M059J (cell line): ENCODE measurements at regions not wholly inside any gene's neighbourhood (a gene's known extent, or its start where the extent isn't known, plus 50 kb on each side); places are given as distances from the start of the nearest gene placed in this dataset.
A peak's percentile ranks its signal among the peaks of the same experiment; 100 is the strongest.

ENCODE experiments used
- DNase-seq: peaks from one replicate; pipeline ENCODE4 v3.0.0-alpha.2; 2012; ENCODE audit warnings: low read depth

DNA sequence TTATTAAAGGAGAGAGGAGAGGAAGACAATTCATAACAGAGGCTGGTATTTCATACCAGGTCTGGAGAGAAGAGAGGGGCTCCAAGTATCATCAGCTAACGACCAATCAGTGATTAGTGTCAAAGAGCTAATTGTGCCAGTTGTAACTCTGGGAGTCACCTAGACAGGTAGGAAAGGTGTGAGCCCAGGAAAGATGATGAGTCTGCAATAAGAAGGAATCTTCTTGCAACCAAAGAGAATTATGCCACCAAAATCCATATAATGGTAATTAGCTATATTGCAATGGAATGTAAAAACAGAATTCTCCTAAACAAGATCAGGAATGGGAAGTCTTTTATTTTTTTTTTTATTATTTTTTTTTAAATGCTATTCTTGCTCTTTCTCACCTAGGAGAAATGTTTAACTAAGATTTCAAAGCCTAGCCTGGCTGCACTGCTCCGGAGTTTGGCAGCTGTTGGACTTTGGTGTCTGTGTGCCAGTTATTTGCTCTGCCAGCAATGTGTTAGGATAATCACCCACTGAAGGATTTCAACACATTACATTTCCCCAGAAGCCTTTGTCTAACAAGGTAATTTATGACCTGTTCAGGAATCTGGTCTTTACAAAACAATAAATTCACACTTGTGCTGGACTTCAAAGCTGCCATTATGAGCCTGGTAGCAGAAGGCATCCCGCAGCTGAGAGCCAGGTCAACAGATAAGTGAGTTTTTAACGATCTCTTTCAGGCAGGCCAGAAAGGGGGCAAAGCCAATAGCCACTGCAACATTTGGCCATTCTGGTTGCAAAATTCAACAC is 89.4 kb downstream of the FOXB1 start:
- no peak for DNase-seq

DNA sequence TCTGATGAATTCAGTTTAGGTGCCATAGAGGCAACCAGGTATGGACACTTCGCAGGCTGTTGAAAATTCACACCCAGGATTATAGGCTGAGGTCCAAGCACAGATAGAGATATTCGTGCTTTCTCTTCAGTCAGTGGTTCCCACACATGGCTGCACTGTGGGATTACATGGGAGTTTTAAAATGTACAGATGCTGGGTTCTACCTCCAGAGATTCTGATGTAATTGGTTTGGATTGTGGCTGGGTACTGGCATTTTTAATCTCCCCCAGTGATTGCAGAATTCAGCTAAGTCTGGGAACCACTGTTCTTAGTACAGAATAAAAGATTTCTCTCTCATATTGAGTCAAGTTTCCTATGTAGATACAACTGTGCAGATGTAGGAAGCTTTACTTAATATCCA is 91.6 kb downstream of the FOXB1 start:
- peak; percentile 26 for DNase-seq

DNA sequence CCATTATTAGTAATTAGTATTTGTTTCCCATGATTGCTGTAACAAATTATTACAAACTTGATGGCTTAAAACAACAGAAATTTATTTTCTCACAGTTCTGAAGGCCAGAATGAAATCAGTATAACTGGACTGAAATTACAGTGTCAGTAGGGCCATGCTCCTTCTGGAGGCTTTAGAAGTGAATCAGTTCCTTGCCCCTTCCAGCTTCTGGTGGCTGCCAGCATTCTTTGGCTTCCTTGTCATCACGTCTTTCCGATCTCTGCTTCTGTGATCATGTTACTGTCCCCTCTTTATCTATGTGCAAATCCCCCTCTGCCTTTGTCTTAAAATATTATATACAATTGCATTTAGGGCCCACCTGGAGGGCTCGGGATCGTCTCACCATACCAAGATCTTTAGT is 92.0 kb downstream of the FOXB1 start:
- peak; percentile 69 for DNase-seq

DNA sequence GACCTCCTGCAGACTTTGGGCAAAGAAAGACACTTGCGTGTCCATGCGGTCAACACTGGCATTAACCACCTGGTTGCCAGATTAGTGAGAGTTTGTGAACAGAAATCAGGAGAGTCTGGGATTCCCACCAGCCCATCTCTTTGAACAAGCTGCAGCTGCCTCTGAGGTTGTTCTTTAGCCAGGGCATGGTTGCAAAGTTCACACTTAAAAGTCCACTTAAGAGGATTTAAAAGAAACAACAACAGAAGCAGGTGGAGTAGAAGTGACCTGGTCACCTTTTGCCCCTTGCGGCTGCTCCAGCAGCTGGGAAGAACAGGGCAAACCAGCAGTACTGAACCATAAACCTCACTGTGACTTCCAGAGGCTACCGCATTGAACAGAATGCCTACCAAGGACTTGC is 97.3 kb downstream of the FOXB1 start:
- DNase-seq, result no peak

DNA sequence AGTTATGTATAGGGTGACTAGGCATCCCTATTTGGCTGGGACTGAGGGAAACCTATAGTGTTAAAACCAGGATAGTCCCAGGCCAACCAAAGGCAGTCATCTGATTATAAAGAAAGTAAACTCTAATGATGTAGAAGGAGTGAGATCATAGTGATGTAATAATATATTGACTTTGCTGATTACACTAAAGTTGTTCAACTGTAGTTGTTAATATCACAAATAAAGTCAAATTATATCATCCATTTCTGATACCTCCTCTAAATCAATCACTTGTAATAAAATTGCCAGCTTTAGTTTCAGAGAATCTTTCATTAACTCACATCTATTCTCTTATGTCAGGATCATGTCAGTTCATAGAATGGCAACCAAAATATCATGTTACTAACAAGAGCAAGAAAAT is 98.6 kb downstream of the FOXB1 start:
- no peak for DNase-seq

DNA sequence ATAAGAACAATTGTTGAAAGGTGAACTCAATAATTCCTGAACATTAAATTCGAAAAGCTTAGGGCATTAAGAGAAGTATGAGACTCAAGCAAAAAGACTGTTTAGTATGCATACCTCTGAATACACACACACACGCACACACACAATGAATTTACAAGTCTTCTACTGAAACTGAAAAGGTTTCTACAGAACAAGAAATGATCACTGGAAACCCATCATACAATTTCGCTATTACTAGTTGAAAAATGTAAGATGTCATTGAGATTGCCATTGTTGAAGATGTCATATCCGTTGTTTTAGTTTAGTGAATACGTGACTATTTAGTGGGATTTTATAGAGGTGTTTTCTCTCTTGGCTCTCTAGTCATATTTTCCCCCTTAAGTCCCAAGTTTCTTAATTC is 106.8 kb downstream of the FOXB1 start:
- DNase-seq, result no peak

DNA sequence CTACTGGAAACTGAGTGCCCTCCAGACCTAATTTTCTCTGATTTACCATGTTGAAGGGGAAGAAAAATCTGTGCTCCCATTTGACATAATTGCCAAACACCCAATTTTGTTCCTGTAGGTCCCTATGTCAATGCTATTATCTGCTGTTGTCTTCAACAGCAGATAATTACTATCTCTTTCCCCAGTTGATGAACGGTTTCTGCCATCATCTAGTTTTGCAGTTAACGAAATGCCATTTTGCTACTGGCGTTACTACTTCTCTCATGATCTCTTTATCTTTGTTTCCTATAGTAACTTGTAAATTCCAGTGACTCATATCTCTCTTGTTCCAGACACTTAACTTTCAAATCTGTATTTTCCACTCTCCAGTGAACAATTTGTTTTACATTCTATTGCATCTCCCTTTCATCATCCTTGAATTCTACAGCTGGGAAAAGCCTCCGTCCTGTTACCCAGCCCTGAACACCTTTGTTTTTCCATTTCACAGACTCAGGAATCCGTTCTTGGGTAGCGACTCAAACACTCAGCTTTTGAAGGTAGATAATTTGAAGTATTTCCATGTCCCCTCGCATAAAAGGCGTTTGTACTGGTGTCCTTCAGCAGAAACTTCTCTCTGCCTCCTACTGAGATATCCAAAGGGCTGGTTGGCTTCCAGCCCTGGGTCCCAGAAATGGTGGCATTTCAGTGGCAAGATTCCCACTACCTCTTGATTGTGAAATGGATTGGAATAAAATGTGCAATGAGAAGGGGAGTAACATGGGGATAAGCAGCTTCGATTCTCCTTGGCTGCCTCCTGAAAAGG is 111.7 kb downstream of the FOXB1 start:
- peak; percentile 55 for DNase-seq

DNA sequence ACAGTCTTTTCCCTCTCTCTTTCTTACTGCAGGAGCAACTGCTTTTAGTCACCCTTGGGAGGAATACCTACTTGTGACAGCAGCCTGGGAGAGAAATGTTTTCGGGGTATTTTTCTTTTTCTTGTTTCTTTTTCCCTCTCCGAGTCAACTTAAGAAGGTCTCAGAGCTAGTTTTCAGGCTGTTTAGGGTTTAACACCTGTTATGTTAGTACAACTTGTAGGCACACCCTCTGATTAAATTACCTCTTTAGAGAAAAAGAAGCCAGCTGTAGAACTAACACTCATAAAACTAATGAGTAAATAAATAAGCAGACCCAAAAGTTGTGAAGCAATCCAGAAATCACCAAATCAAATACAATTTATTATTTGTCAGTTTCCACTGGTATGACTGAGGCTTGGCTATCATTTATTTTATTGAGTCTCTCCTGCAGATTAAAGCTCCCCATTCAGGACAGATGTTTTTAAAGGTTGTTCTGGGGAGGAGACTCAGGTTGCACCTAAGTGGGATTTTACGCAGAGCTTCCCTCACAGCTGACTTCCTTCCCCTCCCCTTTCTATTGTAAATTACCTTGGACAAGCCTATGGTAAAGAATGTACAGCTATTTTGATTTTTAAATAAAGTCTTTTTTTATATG is 112.5 kb downstream of the FOXB1 start:
- no peak for DNase-seq

DNA sequence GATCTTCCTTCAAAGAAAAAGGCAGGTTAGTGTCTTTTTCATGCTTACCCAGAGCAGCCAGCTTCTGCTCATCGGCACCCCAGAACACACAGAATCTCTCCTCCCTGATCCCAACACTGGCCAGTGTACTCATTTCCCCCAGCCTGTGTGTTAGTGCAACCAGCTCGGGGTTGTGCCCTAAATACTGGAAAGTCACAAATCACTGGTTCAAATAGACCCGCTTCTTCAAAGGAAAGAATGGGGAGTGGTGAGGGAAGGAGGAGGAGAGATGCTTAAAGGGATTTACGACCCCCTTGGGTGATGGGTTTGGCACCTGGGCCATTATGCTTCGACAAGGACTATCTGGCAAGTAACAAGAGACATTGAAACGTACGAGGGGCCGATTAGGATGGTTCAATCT is 114.0 kb downstream of the FOXB1 start:
- DNase-seq, result no peak

DNA sequence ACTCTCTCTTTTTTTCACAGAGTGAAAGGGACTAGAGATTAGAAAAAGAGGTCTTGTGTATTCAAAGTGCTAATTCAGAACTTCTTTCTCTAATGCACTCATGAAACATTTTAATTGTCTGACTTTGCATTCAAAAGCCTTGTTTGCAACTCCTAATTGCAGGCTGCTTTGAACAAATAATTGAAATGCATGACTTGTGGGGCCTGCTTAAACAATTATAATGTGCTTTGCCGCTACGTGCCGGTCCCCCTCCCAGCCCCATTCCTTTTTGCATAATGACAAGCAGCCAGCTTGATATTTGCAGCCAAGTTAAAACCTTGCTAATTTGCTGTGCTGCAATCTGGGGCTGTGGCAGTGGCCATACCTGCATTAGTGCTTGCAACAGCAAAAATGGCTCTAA is 114.5 kb downstream of the FOXB1 start:
- no peak for DNase-seq

DNA sequence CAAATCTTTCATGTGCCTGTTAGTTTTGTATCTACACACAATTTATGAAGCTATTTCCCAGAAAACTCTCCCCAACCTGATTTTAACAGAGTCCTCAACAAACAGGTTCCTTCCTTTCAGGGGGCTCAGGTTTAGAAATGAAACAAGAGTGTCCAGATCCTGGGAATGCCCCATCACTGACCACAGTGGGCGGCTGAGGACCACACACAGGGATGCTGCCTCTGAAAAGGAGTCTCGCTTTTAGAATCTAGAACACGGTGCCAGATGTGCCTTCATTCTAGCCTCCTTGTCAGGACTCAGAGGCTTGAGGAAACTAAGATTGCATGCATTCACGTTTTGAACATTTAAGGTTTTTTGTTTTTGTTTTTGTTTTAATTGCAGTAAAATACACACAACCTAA is 115.0 kb downstream of the FOXB1 start:
- no peak for DNase-seq

DNA sequence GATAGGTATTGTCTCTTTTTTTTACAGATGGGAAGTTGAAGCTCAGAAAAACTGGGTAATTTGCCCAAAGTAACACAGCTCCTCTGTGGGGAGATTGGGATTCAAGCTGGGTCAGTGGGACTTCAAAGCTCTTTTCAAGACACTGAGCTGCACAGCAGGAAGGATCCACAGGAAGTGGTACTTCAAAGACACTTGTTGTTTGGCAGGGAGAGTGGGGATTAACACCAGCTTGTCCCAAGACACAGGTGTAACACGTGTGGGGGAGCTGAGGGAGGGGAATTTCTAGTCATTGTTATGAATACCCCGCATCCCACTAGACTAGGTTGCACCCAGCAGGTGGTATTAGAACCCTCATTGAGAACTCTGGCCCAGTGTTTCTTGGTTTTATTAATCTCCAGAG is 116.0 kb downstream of the FOXB1 start:
- no peak for DNase-seq

DNA sequence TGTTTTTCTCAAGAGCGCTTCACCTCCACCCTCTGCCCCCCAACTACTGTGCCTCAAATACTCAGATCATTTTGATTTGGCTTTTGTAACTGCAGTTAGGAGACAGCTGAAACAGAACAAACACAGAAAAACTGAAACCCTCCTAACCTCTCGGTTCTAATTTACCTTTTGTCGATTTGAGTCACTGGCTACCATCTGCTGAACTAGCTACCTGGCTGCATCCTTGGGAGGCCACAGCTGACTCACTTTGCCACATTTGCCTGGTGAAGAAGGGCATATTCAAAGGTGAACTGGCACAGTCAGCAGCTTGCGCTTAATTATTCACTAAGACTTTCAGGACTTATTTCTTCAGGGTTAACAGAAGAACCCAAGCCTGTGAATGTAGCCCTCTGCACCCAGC is 117.7 kb downstream of the FOXB1 start:
- DNase-seq, result no peak

DNA sequence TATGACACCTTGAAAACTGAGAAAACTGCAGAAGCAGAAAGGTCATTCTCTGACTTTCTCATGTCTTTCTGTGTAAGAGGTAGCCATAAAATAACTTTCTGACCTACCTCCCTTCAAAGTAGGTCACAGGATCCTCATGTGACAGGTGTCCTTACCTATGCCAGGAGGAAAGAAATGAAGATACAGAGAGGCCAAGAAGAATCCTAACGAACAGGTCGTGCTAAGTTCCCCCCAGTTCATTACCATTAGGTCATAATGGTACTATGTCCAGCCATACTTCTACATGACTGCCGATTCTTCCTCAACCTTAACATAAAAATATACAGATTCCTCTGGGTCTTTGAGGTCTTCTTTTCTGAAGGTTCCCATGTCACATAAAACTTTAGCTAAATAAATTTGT is 118.6 kb downstream of the FOXB1 start:
- DNase-seq, result no peak

DNA sequence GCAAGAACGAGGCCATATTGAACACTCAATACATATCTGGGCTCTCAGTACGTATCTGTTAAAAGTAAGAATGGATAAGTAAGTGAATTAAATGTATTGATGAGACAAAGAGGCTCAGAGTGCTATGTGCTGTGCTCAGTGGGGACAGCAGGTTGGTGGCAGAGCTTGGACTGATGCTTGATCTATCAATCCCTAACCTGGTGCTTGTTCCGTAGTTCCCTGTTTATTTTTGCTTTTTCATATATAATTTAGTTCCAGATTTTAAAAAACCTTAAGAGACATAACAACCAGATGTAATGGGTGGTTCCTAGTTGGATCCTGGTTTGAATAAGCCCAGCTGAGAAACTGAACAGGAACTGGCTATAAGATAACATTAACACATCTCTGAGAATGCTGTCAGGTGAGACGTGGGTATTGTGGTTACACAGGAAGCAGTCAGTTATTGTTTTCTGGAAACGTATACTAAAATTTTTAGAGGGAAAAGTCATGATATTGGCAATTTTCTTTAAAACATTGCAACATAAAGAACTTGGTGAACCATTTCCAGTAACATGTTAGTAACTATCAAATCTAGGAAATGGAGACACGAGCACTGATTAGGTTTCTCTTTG is 120.5 kb downstream of the FOXB1 start:
- no peak for DNase-seq

DNA sequence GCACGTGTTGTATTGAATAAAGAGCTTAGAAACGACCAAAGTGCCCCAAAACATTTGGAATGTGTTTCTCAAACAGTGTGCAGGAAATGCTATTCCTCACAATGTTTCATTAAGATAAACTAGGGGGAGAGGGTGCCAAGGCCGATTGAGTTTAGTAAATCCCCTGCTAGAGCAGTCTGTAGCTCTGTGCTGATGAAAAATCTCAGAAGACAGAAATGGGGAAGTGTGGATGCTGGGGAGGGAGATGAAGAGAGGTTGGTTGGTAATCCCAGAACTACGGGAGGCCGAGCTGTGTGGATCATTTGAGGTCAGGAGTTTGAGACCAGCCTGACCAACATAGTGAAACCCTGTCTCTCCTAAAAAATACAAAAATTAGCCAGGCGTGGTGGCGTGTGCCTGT is 121.2 kb downstream of the FOXB1 start:
- no peak for DNase-seq

DNA sequence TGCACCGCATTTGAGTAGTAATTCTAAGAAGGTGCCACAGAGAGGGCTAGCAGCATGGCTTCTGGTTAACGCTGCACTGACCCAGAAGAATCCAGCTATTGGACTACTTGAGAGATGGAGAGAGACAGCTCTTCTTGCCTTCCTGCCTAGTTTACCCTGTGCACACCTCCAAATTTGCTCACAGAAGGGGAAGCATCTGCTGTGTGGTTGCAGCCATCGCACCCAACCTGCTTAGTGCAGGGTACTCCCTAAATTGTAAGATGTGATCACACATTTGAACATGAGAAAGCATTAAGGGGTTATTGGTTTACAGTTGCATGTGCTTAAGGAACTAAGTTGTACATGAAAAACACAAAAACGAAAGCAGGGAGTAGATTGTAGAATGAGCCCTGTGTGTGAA is 122.1 kb downstream of the FOXB1 start:
- no peak for DNase-seq

DNA sequence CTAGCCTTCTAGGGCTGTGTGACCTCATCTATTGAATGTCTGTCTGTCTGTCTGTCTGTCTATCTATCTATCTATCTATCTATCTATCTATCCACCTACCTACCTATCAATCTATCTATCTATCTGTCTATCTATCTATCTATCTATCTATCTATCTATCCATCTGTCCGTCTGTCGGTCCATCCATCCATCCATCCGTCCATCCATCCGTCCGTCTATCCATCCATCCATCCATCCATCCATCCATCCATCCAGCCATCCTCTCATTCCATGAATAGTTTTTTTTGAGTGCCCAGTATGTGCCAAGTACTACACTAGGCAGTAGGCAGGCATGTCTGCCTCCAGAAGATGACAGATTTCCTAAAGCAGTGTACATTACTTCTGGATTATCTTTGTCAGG is 122.5 kb downstream of the FOXB1 start:
- DNase-seq, result no peak

DNA sequence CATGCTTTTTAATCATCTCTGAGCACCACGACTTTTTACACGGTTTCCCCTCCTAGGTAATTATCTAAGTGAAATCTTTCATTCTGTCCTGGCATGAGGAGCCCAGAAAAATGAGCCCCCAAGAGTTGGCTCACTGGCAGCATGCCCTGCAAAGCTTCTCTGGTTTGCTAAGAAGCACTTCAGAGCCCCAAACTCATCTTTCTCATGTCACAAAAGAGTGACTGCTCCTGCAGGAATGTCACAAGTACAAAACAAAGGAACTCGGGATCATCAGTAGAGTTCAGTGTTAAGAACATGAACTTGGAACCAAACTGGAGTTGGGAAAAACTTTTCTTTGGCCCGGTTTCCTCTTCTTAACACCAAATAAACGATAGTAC is 123.9 kb downstream of the FOXB1 start:
- peak; percentile 62 for DNase-seq

DNA sequence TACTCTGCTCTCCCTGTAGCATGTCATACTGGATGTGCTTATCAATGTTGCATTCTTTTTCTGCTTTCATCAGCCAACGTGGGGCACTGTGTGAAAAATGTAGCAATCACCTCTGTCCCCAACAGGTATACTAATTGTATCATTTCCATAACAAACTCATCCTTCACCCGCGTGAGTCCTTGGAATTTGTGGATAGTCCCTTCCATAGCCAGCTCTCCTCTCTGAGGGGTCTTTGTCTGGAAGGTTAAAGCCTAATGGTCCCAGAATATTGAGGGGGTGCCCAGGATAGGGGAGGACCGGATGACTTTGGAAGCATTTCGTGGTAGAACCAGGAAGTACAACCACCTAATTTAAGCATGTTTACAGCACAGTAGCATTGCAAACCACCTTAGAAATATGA is 124.6 kb downstream of the FOXB1 start:
- no peak for DNase-seq

DNA sequence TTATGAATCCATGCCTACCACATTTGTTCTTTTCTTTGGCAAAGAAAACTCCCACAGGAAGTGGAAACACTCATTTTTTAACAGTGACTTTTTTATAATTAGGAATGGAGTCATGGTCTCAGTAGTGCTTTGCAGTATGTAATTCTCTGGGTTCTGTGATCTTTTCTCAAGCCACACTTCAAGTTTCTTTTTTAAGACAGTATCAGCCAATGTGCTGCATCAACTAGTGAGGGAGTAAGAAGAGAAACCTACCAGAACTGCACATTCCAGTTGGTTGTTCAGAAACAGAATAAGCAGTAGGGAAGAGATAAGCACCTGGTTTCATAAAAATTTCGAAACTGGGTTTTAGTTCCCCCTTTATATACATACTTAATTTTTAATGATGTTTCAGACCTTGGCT is 126.3 kb downstream of the FOXB1 start:
- DNase-seq, result no peak

DNA sequence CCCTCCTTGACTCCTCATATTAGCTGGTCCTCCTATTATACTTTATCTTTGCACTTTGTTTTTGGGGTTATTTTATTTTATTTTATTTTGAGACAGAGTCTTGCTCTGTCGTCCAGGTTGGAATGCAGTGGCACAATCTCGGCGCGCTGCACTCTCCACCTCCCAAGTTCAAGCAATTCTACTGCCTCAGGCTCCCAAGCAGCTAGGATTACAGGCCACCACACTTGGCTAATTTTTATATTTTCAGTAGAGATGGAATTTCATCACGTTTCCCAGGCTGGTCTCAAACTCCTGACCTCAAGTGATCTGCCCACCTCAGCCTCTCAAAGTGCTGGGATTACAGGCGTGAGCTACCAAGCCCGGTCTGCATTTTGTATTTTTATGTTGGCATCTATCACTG is 126.7 kb downstream of the FOXB1 start:
- DNase-seq, result no peak

DNA sequence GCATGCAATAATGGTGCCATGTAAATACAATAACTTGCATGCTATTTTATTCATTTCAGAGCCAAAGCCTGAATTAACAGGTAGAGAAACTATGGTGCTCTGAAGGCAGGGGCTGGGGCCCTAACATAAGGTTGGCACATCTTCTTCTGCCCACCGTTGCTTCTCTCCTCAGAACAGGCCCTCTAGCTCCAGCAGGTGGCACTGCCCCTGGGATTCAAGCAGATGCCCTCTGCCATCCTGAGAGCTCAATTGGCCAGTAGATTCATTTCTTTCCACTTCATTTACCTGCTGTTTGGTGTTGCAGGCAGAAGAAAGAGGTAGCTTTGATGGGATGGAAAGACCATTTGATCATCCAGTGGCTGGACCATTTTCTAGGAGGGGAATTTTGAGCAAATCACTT is 130.5 kb downstream of the FOXB1 start:
- DNase-seq, result no peak
